ENCODE measurements at regions not wholly inside any gene's neighbourhood (a gene's known extent, or its start where the extent isn't known, plus 50 kb on each side); places are given as distances from the start of the nearest gene placed in this dataset.

DNA sequence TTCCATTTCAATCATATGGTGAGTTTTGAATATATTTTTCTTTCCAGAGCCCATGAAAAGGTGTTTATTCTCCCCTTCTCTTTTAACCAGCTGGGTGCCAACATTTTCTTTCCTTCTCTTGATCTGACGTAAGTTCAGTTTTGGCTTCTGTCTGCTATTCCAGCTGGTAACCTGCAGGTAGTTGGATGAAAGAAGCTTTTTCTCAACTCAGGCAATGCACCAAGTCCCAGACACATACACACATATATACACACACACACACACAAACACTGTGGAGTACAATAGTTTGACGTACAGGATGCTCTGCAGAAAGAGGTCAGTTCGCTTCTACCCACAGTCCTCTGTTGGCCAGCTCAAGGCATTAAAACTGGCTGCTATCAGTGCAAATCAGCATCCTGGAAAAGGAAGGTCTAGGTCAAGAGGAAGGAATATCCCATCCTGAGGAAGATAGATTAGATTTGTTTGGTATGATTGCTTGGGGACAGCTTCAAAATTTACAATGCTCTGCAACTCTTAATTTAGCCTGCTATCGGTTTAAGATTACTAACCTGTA is 214.3 kb upstream of the SEMA6A start:
- no peak for TF ChIP-seq CTCF (conservative IDR thresholded peaks at IDR 0.05)
- no peak for TF ChIP-seq EZH2 (IDR thresholded peaks at IDR 0.05; ENCODE audit: low read depth)
